Natural killer cell (primary cell): ENCODE measurements at regions not wholly inside any gene's neighbourhood (a gene's known extent, or its start where the extent isn't known, plus 50 kb on each side); places are given as distances from the start of the nearest gene placed in this dataset.
A peak's percentile ranks its signal among the peaks of the same experiment; 100 is the strongest.

ENCODE experiments used
- ATAC-seq, 3 donors: fragments of 150-1000 bp in 2 of 3; fragments of 200-7000 bp in 1 of 3; cut with Tn5 transposase; 1 replicate in 1 of 3; 2 replicates in 2 of 3; pipeline ENCODE4 v1.10.0; 2021; ENCODE audit warnings: mild to moderate bottlenecking in 2 of 3, moderate library complexity in 2 of 3
- DNase-seq, 2 donors: peaks; one replicate each; pipeline versions ENCODE4 v3.0.0 to v3.0.0-alpha.2; 2013 to 2021; ENCODE audit warnings: mixed read lengths in 1 of 2
- H3K27ac ChIP-seq: one replicate; pipeline ENCODE4 v1.5.1; 2013; ENCODE audit warnings: mild to moderate bottlenecking, low read length
- H3K27me3 ChIP-seq: one replicate; pipeline ENCODE4 v1.6.1; 2013; ENCODE audit warnings: low read length; ENCODE audit not compliant: control insufficient read depth, insufficient read depth
- H3K36me3 ChIP-seq: one replicate; pipeline ENCODE4 v1.6.1; 2013; ENCODE audit warnings: low read length; ENCODE audit not compliant: control insufficient read depth, insufficient read depth
- H3K4me1 ChIP-seq: one replicate; pipeline ENCODE4 v1.6.1; 2013; ENCODE audit warnings: low read length; ENCODE audit not compliant: control insufficient read depth, insufficient read depth
- H3K4me3 ChIP-seq: one replicate; pipeline ENCODE4 v1.5.1; 2013; ENCODE audit warnings: low read length
- H3K9me3 ChIP-seq: one replicate; pipeline ENCODE4 v1.6.1; 2013; ENCODE audit warnings: low read length; ENCODE audit not compliant: control insufficient read depth, insufficient read depth
- H3K27ac Mint-ChIP-seq, 2 donors: one replicate each; pipeline ENCODE4 v1.8.0; 2022; ENCODE audit warnings: mild to moderate bottlenecking in 2 of 2, mixed read lengths in 2 of 2, moderate library complexity in 1 of 2
- H3K27me3 Mint-ChIP-seq, 2 donors: one replicate each; pipeline ENCODE4 v1.8.0; 2022; ENCODE audit warnings: low read depth in 2 of 2, mixed read lengths in 2 of 2
- H3K36me3 Mint-ChIP-seq: one replicate; pipeline ENCODE4 v1.8.0; 2022; ENCODE audit warnings: mixed read lengths
- H3K4me1 Mint-ChIP-seq, 2 donors: one replicate each; pipeline ENCODE4 v1.8.0; 2022; ENCODE audit warnings: mixed read lengths in 2 of 2
- H3K4me3 Mint-ChIP-seq: one replicate; pipeline ENCODE4 v1.8.0; 2022; ENCODE audit warnings: mild to moderate bottlenecking, moderate library complexity, mixed read lengths
- H3K9me3 Mint-ChIP-seq, 2 donors: one replicate each; pipeline ENCODE4 v1.8.0; 2022; ENCODE audit warnings: mixed read lengths in 2 of 2
- CTCF ChIP-seq: fragments of 200-600 bp; IDR thresholded peaks from one replicate; pipeline ENCODE4 v1.8.0; 2022; ENCODE audit warnings: antibody characterized with exemption
- WGBS: methylation state at CpG from one replicate; pipeline ENCODE4 v1.1.7; 2013; ENCODE audit warnings: missing lambda C conversion rate; ENCODE audit not compliant: insufficient coverage; 5-methylcytosine and 5-hydroxymethylcytosine counted together
- intact Hi-C: fragments of 100-400 bp; cut with micrococcal nuclease; formaldehyde crosslinking; loops from one replicate; pipeline ENCODE4 v1.14.2; 2022

DNA sequence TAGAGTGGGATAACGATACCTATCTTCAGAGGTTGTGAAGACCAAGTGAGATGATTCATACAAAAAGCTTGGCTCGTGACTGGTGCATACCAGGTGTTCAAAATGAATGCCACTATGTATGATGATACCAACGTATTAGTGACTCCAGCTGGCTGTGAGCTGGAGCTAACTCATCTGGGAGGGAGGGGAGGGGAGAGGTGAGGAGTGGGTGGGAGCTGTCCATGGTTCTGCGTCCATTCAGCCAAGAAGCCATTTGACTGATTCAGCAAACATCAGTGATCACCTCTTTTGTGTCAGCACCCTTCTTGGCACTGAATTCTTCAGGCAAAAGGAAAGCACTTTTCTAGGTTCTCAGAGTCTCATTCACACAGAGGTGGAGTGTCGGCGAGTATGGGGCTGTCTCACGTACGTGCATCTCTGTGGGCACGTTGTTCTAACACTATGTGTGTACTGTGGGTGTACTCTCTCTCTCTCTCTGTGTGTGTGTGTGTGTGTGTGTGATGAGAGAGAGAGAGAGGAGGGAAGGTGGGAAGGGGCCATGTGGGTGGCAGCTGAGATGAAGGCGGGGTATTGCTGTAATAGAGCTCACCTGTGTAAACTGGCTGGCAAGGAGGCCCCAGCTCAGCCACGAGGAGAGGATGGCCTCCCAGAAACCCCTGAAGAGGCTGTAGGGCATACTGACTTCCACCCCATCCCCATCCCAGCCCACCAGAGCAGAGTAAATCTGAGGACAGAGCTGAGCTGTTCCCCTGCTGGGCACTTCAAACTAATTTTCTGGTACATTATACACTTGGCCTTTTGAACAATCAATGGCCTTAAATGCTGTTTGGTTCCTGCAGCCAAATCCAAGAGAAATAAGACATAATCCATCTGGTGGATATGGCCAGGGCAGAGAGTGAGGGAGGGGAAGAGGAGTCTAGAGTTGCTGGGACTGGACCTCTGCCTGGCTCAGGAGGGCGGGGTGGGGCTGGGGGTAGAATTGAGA is 96.1 kb upstream of the THY1 start:
- peak in 1 of 2 donors; percentile 8 for DNase-seq

DNA sequence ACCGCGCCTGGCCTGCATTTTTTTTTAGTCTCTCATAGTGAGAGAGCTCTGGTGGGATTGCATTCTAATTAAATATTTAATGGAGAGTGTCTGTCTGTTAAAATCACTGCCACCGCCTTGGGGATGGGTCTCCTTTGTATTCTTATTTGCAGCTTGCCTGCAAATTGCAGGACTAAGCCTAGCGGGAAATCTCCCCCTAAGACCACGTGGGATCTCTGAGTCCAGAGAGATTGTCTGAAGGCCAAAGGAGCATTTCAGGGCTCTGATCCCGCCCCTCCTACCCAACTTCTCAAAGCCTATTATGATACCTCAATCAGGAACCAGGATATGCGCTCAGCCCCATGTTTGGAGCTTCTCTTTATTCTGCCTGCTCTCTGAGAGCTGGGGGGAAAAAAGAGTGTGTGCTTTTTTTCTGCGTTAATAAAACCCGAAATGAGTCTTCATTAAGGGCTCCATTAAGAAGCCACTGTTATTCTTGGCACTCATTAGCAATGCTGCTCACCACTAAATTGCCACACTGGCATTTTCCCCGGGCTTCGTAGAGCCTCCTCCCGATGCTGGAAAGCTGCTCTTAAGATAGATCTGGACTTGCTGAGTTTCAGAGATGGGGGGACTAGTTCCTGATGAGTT is 92.9 kb upstream of the THY1 start:
- no peak overlapping the region for H3K4me3 Mint-ChIP-seq
- intact Hi-C loops = no loop called here
- no peaks in the 10 kb centered on the region for H3K9me3 Mint-ChIP-seq
- H3K27me3 Mint-ChIP-seq = peaks cover 9 to 23% of the 10 kb centered on the region in 2 donors
- no peak overlapping the region for H3K27ac Mint-ChIP-seq
- H3K27me3 ChIP-seq = no peaks in the 10 kb centered on the region
- no peaks in the 10 kb centered on the region for H3K36me3 Mint-ChIP-seq
- no peak for TF ChIP-seq CTCF
- H3K9me3 ChIP-seq = no peaks in the 10 kb centered on the region
- no peaks in the 10 kb centered on the region for H3K4me1 Mint-ChIP-seq
- H3K27ac ChIP-seq = no peak overlapping the region
- H3K4me3 ChIP-seq = no peak overlapping the region
- DNase-seq = no peak
- H3K36me3 ChIP-seq = no peaks in the 10 kb centered on the region
- ATAC-seq = no peak
- WGBS = 89% methylated on average over 11 of the region's 12 CpGs
- no peaks in the 10 kb centered on the region for H3K4me1 ChIP-seq

More for the DNA sequence above, 96.1 kb upstream of the THY1 start:
- Histone ChIP-seq H3K4me1 (no peaks in the 10 kb centered on the region), H3K27me3 (no peaks in the 10 kb centered on the region), H3K36me3 (no peaks in the 10 kb centered on the region), H3K4me3 (no peak overlapping the region), H3K9me3 (no peaks in the 10 kb centered on the region), H3K27ac (no peak overlapping the region)
- 78% methylated on average over 12 of the region's 12 CpGs for WGBS
- Mint-ChIP-seq H3K9me3 (no peaks in the 10 kb centered on the region), H3K4me3 (no peak overlapping the region), H3K4me1 (no peaks in the 10 kb centered on the region), H3K27me3 (peaks cover 14 to 23% of the 10 kb centered on the region in 2 donors), H3K27ac (no peak overlapping the region), H3K36me3 (no peaks in the 10 kb centered on the region)
- no peak for TF ChIP-seq CTCF
- intact Hi-C loops = no loop called here
- ATAC-seq = no peak

DNA sequence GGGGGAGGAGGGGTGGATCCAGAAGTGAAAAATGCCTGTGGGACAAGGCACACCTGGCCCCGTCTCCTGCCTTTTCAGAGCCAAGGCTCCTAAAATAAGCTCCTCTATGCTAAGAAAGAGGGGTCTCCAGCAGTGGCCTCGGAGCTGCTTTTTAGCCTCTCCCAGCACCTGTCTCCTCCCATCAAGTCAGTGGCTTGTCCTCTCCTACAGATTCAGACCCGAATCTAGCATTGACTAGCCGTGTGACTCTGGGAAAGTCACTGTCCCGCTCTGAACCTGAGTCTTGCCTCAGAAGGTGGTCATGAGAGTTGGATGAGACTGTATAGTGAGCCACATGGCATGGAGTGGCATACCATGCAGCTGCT is 90.8 kb upstream of the THY1 start:
- DNase-seq (no peak), ATAC-seq (no peak)
- no peak overlapping the region for H3K27ac ChIP-seq
- H3K4me3 ChIP-seq = no peak overlapping the region
- Mint-ChIP-seq H3K27me3 (peaks cover 14 to 23% of the 10 kb centered on the region in 2 donors), H3K4me1 (no peaks in the 10 kb centered on the region), H3K36me3 (no peaks in the 10 kb centered on the region), H3K9me3 (no peaks in the 10 kb centered on the region), H3K27ac (no peak overlapping the region), H3K4me3 (no peak overlapping the region)
- intact Hi-C loops = no loop called here
- no peaks in the 10 kb centered on the region for H3K9me3 ChIP-seq
- no peaks in the 10 kb centered on the region for H3K4me1 ChIP-seq
- no peak for TF ChIP-seq CTCF
- WGBS = 77% methylated on average over 5 of the region's 5 CpGs
- H3K27me3 ChIP-seq = no peaks in the 10 kb centered on the region
- H3K36me3 ChIP-seq = no peaks in the 10 kb centered on the region
